PC-3 (cell line): ENCODE measurements at regions not wholly inside any gene's neighbourhood (a gene's known extent, or its start where the extent isn't known, plus 50 kb on each side); places are given as distances from the start of the nearest gene placed in this dataset.

Experiments
- CTCF ChIP-seq: fragments of 300-600 bp; sonication (generic); conservative IDR thresholded peaks from 2 replicates; pipeline ENCODE4 v1.5.1; 2017; ENCODE audit warnings: antibody characterized with exemption, low read depth, mild to moderate bottlenecking, low read length
- EZH2 ChIP-seq: fragments of 300-600 bp; sonication (generic); IDR thresholded peaks from one replicate; pipeline ENCODE4 v1.6.1; 2017; ENCODE audit warnings: antibody characterized with exemption, mild to moderate bottlenecking, low read length; ENCODE audit not compliant: unreplicated experiment

GRCh38 chr3:184480831-184481230 is 80.8 kb upstream of the EPHB3 start:
- TF ChIP-seq EZH2 (no peak), CTCF (no peak)
